H1 (cell line): ENCODE measurements at regions not wholly inside any gene's neighbourhood (a gene's known extent, or its start where the extent isn't known, plus 50 kb on each side); places are given as distances from the start of the nearest gene placed in this dataset.
A peak's percentile ranks its signal among the peaks of the same experiment; 100 is the strongest.

Experiments used
- CTCF ChIA-PET: fragments of 300-600 bp; sonication (Branson Sonifier 250); formaldehyde crosslinking; loops from one replicate; lab custom pipeline; 2021; ENCODE audit not compliant: partially characterized antibody; lab: Charles Lee
- POLR2A ChIA-PET: fragments of 300-600 bp; sonication (Branson Sonifier 250); formaldehyde crosslinking; loops from one replicate; lab custom pipeline; 2021; ENCODE audit warnings: inconsistent platforms; ENCODE audit not compliant: partially characterized antibody; lab: Charles Lee
- DNase-seq, 2 experiments: peaks; one replicate each; pipeline versions ENCODE4 v3.0.0 to v3.0.0-alpha.2; 2010 to 2022; ENCODE audit warnings: low spot score in 2 of 2, low read depth in 1 of 2, mixed read lengths in 1 of 2
- FAIRE-seq: peaks from 2 replicates; lab custom pipeline; 2011; peaks lifted over from hg19 to GRCh38; lab: Jason Lieb, UNC
- H2AFZ ChIP-seq: 2 replicates; pipeline ENCODE4 v1.8.1; 2012; ENCODE audit warnings: low read length, inconsistent platforms
- H2AK5ac ChIP-seq: 2 replicates; pipeline ENCODE4 v1.6.1; 2013; ENCODE audit warnings: low read depth, low read length
- H2BK120ac ChIP-seq: replicated peaks from 2 replicates; pipeline ENCODE3; 2013; ENCODE audit warnings: low read depth, low read length, inconsistent platforms
- H2BK12ac ChIP-seq: 2 replicates; pipeline ENCODE4 v1.6.1; 2013; ENCODE audit warnings: low read depth, low read length
- H2BK15ac ChIP-seq: 2 replicates; pipeline ENCODE4 v1.6.1; 2013; ENCODE audit warnings: low read length
- H2BK20ac ChIP-seq: 2 replicates; pipeline ENCODE4 v1.6.1; 2013; ENCODE audit warnings: low read length
- H2BK5ac ChIP-seq: 2 replicates; pipeline ENCODE4 v1.6.1; 2013; ENCODE audit warnings: low read depth, low read length
- H3K14ac ChIP-seq: 2 replicates; pipeline ENCODE4 v1.6.1; 2013; ENCODE audit warnings: inconsistent platforms; ENCODE audit not compliant: insufficient read length
- H3K18ac ChIP-seq: 2 replicates; pipeline ENCODE4 v1.6.1; 2013; ENCODE audit warnings: low read length; ENCODE audit errors: extremely low read depth
- H3K23ac ChIP-seq: 2 replicates; pipeline ENCODE4 v1.6.1; 2013; ENCODE audit warnings: inconsistent platforms; ENCODE audit not compliant: insufficient read length
- H3K23me2 ChIP-seq: 2 replicates; pipeline ENCODE4 v1.6.1; 2013; ENCODE audit warnings: low read depth, low read length
- H3K27ac ChIP-seq: 2 replicates; pipeline ENCODE4 v1.6.1; 2011; ENCODE audit warnings: low read depth, low read length, inconsistent platforms
- H3K27me3 ChIP-seq, 4 experiments: replicated peaks in 1 of 4; 1 replicate in 1 of 4; 2 replicates in 3 of 4; pipeline versions ENCODE4 v1.6.1 to v1.8.1; 2011 to 2013; ENCODE audit warnings: low read length in 3 of 4, mild to moderate bottlenecking in 3 of 4, inconsistent platforms in 2 of 4, mixed read lengths in 2 of 4, moderate library complexity in 1 of 4; ENCODE audit not compliant: control insufficient read depth in 3 of 4, insufficient read depth in 3 of 4; ENCODE audit errors: extremely low read depth in 1 of 4
- H3K36me3 ChIP-seq, 4 experiments: 2 replicates each; pipeline versions ENCODE4 v1.6.1 to v1.8.1; 2011 to 2013; ENCODE audit warnings: mild to moderate bottlenecking in 4 of 4, low read length in 3 of 4, moderate library complexity in 2 of 4, control low read depth in 1 of 4, inconsistent platforms in 1 of 4; ENCODE audit not compliant: insufficient read depth in 4 of 4, control insufficient read depth in 2 of 4
- H3K4ac ChIP-seq: replicated peaks from 2 replicates; pipeline ENCODE3; 2013; ENCODE audit warnings: low read length, low read depth, mixed read lengths, inconsistent platforms; ENCODE audit not compliant: insufficient read length
- H3K4me1 ChIP-seq, 4 experiments: replicated peaks in 1 of 4; 1 replicate in 1 of 4; 2 replicates in 3 of 4; pipeline versions ENCODE4 v1.6.1 to v1.8.1; 2011 to 2013; ENCODE audit warnings: low read length in 3 of 4, inconsistent platforms in 2 of 4, mixed read lengths in 1 of 4; ENCODE audit not compliant: insufficient read depth in 4 of 4, control insufficient read depth in 3 of 4
- H3K4me2 ChIP-seq, 2 experiments: 2 replicates each; pipeline versions ENCODE4 v1.6.1 to v1.8.1; 2011 to 2013; ENCODE audit warnings: low read depth in 2 of 2, low read length in 2 of 2, control low read depth in 1 of 2, inconsistent platforms in 1 of 2, mild to moderate bottlenecking in 1 of 2; ENCODE audit not compliant: insufficient read depth in 1 of 2
- H3K4me3 ChIP-seq, 4 experiments: fragments of 200-600, 300-600 bp in 1 of 4; sonication (generic), shearing (Covaris generic), sonication (Bioruptor Twin) in 1 of 4; 2 replicates each; pipeline versions ENCODE4 v1.5.1 to v1.8.1; 2011 to 2016; ENCODE audit warnings: low read length in 4 of 4, low read depth in 3 of 4, control low read depth in 2 of 4, inconsistent platforms in 2 of 4, mild to moderate bottlenecking in 2 of 4, mixed read lengths in 1 of 4, moderate library complexity in 1 of 4; ENCODE audit not compliant: insufficient read depth in 2 of 4; ENCODE audit errors: extremely low read depth in 1 of 4
- H3K56ac ChIP-seq: replicated peaks from 2 replicates; pipeline ENCODE3; 2013; ENCODE audit warnings: low read depth, mild to moderate bottlenecking, mixed read lengths, low read length, inconsistent platforms; ENCODE audit not compliant: insufficient read length
- H3K79me1 ChIP-seq: 2 replicates; pipeline ENCODE4 v1.6.1; 2013; ENCODE audit warnings: low read depth, low read length, control low read depth
- H3K79me2 ChIP-seq, 2 experiments: 2 replicates each; pipeline versions ENCODE4 v1.6.1 to v1.8.1; 2012 to 2013; ENCODE audit warnings: low read length in 2 of 2, mild to moderate bottlenecking in 2 of 2, inconsistent platforms in 1 of 2; ENCODE audit not compliant: insufficient read depth in 2 of 2, control insufficient read depth in 1 of 2
- H3K9ac ChIP-seq, 4 experiments: replicated peaks in 1 of 4; 1 replicate in 1 of 4; 2 replicates in 3 of 4; pipeline versions ENCODE4 v1.6.1 to v1.8.1; 2011 to 2013; ENCODE audit warnings: low read depth in 3 of 4, low read length in 3 of 4, control low read depth in 2 of 4, mild to moderate bottlenecking in 2 of 4, moderate library complexity in 2 of 4, inconsistent platforms in 1 of 4; ENCODE audit errors: extremely low read depth in 1 of 4
- H3K9me3 ChIP-seq, 2 experiments: 2 replicates each; pipeline versions ENCODE4 v1.6.1 to v1.8.1; 2012 to 2013; ENCODE audit warnings: mild to moderate bottlenecking in 2 of 2, moderate library complexity in 2 of 2, control low read depth in 1 of 2, inconsistent platforms in 1 of 2, low read depth in 1 of 2, low read length in 1 of 2, mixed read lengths in 1 of 2; ENCODE audit not compliant: insufficient read depth in 2 of 2
- H4K20me1 ChIP-seq, 2 experiments: replicated peaks in 1 of 2; 2 replicates each; pipeline versions ENCODE3 to v1.8.1; 2011 to 2013; ENCODE audit warnings: inconsistent platforms in 2 of 2, low read length in 2 of 2, mild to moderate bottlenecking in 1 of 2; ENCODE audit not compliant: insufficient read depth in 2 of 2, control insufficient read depth in 1 of 2
- H4K5ac ChIP-seq: 2 replicates; pipeline ENCODE4 v1.6.1; 2013; ENCODE audit warnings: low read length, low read depth, mixed read lengths, inconsistent platforms; ENCODE audit not compliant: insufficient read length
- H4K8ac ChIP-seq: 2 replicates; pipeline ENCODE4 v1.8.0; 2013; ENCODE audit warnings: mild to moderate bottlenecking, moderate library complexity, low read length, inconsistent platforms; ENCODE audit not compliant: insufficient read depth; ENCODE audit errors: extremely low read depth
- H4K91ac ChIP-seq: replicated peaks from 2 replicates; pipeline ENCODE3; 2013; ENCODE audit warnings: low read length, mixed read lengths, inconsistent platforms; ENCODE audit not compliant: insufficient read length
- RAD21 ChIP-seq, 2 experiments: IDR thresholded peaks in 1 of 2; conservative IDR thresholded peaks in 1 of 2; 2 replicates each; pipeline ENCODE4 v1.6.1; 2011; ENCODE audit warnings: low read depth in 2 of 2, low read length in 2 of 2, improper control_type of control experiment in 1 of 2, inconsistent platforms in 1 of 2, mild to moderate bottlenecking in 1 of 2, moderate library complexity in 1 of 2
- TAF1 ChIP-seq: IDR thresholded peaks from 2 replicates; pipeline ENCODE4 v1.6.1; 2011; ENCODE audit warnings: mild to moderate bottlenecking, low read depth, low read length
- WGBS, 2 experiments: shearing (Covaris generic) in 1 of 2; methylation state at CpG; one replicate each; pipeline versions ENCODE4 v1.1.6 to v1.1.7; 2013 to 2015; ENCODE audit warnings: low lambda C conversion rate in 2 of 2, mixed read lengths in 2 of 2, inconsistent platforms in 1 of 2, low coverage in 1 of 2, missing lambda C conversion rate in 1 of 2; ENCODE audit not compliant: insufficient replicate concordance in 2 of 2, insufficient coverage in 1 of 2, insufficient read length in 1 of 2; ENCODE audit errors: extremely low coverage in 1 of 2, missing lambda C conversion rate in 1 of 2; 5-methylcytosine and 5-hydroxymethylcytosine counted together

DNA sequence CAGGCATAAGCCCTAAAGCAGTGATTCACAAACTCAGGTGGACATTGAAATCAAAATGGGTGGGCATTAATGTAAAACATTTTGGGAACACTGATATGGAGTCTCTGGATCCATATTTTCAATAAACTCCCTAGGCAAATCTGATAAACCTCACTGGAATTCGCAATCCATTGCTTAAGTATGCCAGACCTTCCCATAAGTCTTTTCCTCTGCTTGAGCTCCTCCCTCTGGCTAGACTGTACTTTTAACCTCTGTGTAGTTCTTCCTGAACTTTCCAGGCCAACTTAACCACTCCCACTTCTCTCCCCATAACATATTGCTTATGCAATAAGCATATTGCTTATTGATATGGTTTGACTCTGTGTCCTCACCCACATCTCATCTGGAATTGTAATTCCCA, 629.7 kb upstream of the IMPG1 start:
- Histone ChIP-seq H3K9ac (no peak overlapping the region), H3K14ac (no peak overlapping the region), H4K20me1 (peaks cover 2% of the 10 kb centered on the region in 2 experiments), H3K18ac (no peak overlapping the region), H2BK15ac (no peak overlapping the region), H3K27ac (no peak overlapping the region), H3K36me3 (no peaks in the 10 kb centered on the region), H2BK5ac (no peak overlapping the region), H3K56ac (no peak overlapping the region), H3K4me3 (no peak overlapping the region), H3K23me2 (no peaks in the 10 kb centered on the region), H4K5ac (no peak overlapping the region), H3K27me3 (peaks cover 0 to 2% (median 0%) of the 10 kb centered on the region in 4 experiments; a peak in 1 of 7 replicates), H3K4ac (no peak overlapping the region), H2BK120ac (no peak overlapping the region), H3K4me2 (no peak overlapping the region), H2AK5ac (no peak overlapping the region), H2AFZ (no peak overlapping the region), H4K8ac (no peak overlapping the region), H3K4me1 (no peaks in the 10 kb centered on the region), H3K23ac (no peak overlapping the region), H3K9me3 (no peaks in the 10 kb centered on the region), H2BK20ac (no peak overlapping the region), H3K79me2 (no peaks in the 10 kb centered on the region), H3K79me1 (no peaks in the 10 kb centered on the region; the same call in 1 of the 2 replicates), H4K91ac (no peak overlapping the region), H2BK12ac (no peak overlapping the region)
- TF ChIP-seq TAF1 (no peak), RAD21 (IDR thresholded peaks at IDR 0.05 in 1 of 2, conservative IDR thresholded peaks at IDR 0.05 in 1 of 2; ENCODE audit: low read depth in 2 of 2, low read length in 2 of 2) (0 out of 4 replicates have a peak, but pooled peaks have one; percentile 4 to 8)
- 78% methylated on average over 1 of the region's 1 CpG; no CpG with 5 or more reads in 1 of the 2 experiments for WGBS, 2 experiments
- FAIRE-seq (no peak), DNase-seq (no peak)
- ChIA-PET CTCF (interaction anchor here (0.7 to 2.3 kb wide), 5 partner anchors 10 to 175 kb away, joined by 3 to 10 read pairs (median 3); no protein-coding TSS in a partner anchor), POLR2A (no interaction called here)
